ENCODE measurements at regions not wholly inside any gene's neighbourhood (a gene's known extent, or its start where the extent isn't known, plus 50 kb on each side); places are given as distances from the start of the nearest gene placed in this dataset.
"Not testable (repeated sequence)": the region's sequence is repeated elsewhere in the genome, so short reads cannot be mapped to it uniquely, and the experiment has no call there.

DNA sequence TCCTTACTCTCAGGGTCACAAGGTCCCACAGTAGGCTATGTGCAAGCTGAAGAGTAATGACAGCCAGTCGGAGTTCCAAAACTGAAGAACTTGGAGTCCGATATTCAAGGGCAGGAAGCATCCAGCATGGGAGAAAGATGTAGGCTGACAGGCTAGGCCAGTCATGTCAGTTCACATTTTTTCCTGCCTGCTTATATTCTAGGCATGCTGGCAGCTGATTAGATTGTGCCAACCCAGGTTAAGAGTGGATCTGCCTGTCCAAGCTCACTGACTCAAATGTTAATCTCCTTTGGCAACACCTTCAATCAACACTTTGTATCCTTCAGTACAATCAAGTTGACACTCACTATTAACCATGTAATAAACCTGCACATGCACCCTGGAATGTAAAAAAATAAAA, 960.9 kb upstream of the HS3ST1 start:
- Mint-ChIP-seq H3K36me3 (no peaks in the 10 kb centered on the region), H3K9me3 (peaks cover 0 to 6% of the 10 kb centered on the region in 2 donors), H3K27ac (no peak overlapping the region)
- DNase-seq (ENCODE audit: low spot score in 2 of 2) (no peak), ATAC-seq (no peak)

DNA sequence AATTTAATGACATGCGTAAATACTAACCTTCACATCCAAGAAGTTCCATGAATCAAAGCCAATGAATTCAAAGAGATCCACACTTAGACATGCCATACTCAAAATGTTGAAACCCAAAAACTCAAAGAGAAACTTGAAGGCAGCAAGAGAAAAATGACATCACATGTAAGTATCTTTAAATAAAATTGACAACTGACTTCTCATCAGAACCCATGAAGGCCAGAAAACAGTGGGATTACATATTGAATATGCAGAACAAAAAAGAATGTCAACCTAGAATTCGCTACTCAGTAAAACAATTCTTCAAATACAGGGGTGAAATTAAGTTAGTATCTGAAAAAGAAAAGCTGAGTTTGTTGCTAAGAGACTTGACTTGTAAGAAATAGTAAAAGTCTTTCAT, 953.9 kb upstream of the HS3ST1 start:
- ATAC-seq (no peak), DNase-seq (ENCODE audit: low spot score in 2 of 2) (no peak)
- no peaks in the 10 kb centered on the region for H3K36me3 Mint-ChIP-seq
- peaks cover 8 to 17% of the 10 kb centered on the region in 2 donors for H3K9me3 Mint-ChIP-seq
- H3K27ac Mint-ChIP-seq, result no peak overlapping the region

DNA sequence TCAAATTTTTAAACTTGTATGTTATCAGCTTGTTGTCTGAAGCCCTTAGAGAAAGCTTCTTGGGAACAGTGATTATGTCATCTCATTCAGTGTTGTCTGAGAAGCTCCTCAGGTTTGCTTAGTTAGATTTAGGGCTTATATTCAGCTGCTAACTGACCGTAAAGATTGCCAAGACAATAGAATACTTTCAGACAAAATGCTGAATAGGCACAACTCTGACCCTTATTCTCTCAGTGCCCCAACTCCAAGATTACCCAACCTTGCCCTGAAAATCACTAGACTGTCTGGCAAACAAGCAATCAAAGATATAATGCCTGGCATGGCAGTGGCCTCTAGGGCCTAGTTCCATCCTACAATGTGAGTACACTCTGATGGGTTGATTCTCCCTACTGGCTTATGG, 950.5 kb upstream of the HS3ST1 start:
- no peak overlapping the region for H3K27ac Mint-ChIP-seq
- DNase-seq (ENCODE audit: low spot score in 2 of 2), result no peak

DNA sequence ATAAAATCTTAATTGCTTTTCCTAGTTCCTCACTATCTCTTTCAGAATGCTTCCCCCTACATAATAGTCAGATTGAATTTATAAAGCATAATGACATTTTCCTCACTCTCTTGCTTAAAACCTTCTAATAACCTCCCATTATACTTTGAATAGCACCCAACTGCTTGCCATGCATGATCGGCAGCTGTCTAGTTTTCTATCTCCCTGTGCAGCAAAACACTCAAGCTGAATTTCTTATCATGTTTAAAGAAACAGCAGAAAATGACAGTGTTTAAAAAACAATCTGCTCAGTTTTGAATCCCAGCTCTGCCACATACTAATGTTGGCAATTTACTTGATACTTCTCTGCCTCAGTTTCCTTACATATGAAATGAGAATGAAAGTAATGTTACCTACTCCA, 947.1 kb upstream of the HS3ST1 start:
- DNase-seq (ENCODE audit: low spot score in 2 of 2), result no peak
- no peak for ATAC-seq
- Mint-ChIP-seq H3K36me3 (no peaks in the 10 kb centered on the region), H3K27ac (no peak overlapping the region), H3K9me3 (peaks cover 11 to 14% of the 10 kb centered on the region in 2 donors)

More for the DNA sequence above, 950.5 kb upstream of the HS3ST1 start:
- ATAC-seq, result no peak
- Mint-ChIP-seq H3K36me3 (no peaks in the 10 kb centered on the region), H3K9me3 (peaks cover 8 to 19% of the 10 kb centered on the region in 2 donors)

DNA sequence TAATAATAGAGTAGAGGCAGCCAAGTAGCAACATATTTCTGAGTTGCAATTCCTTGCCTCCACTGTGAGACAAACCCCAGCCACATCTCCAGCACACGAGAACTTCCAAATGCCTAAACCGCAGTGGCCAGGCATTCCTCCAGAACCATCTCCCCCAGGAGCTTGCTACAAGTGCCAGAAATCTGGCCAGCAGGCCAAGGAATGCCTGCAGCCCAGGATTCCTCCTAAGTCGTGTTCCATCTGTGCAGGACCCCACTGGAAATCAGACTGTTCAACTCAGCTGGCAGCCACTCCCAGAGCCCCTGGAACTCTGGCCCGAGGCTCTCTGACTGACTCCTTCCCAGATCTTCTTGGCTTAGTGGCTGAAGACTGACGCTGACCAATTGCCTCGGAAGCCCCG, 937.2 kb upstream of the HS3ST1 start:
- H3K9me3 Mint-ChIP-seq, result peaks cover 22 to 25% of the 10 kb centered on the region in 2 donors
- H3K27ac Mint-ChIP-seq; ATAC-seq; DNase-seq (ENCODE audit: low spot score in 2 of 2); H3K36me3 Mint-ChIP-seq: not testable (repeated sequence)

DNA sequence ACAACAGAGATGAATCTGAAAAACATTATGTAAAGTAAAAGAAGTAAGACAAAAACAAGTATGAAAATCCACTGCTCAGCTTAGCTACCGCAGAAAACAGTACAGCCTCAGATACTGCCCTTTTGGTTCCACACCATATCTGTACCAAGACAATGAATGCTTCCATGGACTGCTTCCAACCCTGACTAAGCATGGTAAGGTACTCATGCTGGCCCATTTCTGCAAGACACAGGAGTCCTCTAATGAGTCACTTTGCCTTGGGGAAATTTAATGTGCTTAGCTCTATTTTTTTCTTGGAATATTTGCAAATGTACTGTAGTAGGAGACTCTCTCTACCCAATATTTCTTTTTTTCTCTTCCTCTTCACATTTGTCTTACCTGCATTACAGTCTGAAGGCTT, 931.7 kb upstream of the HS3ST1 start:
- DNase-seq (ENCODE audit: low spot score in 2 of 2) (no peak), ATAC-seq (no peak)
- peaks cover 23 to 27% of the 10 kb centered on the region in 2 donors for H3K9me3 Mint-ChIP-seq
- peaks cover under 1 to 7% of the 10 kb centered on the region in 2 donors for H3K36me3 Mint-ChIP-seq
- no peak overlapping the region for H3K27ac Mint-ChIP-seq

DNA sequence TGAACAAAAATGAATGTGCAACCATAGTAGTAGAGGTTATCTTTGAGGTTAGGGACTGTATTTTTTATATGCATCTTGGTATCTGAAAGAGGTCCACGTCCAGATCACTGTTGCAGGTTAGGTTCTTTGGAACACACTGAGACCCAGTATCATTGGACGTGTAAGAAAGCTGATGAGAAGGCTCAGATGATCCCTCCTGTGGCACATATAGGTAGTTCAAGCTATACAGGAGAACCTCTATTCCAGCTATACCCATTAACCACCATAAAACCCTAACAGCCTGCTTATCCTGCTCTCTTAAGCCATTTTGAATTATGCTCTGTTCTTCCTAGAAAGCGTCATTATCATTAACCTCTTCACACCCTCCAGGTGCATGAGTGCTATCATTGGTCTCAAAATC, 930.7 kb upstream of the HS3ST1 start:
- ATAC-seq, result no peak
- DNase-seq (ENCODE audit: low spot score in 2 of 2), result no peak
- peaks cover 14 to 17% of the 10 kb centered on the region in 2 donors for H3K9me3 Mint-ChIP-seq
- H3K27ac Mint-ChIP-seq, result no peak overlapping the region
- H3K36me3 Mint-ChIP-seq, result peaks cover 0 to 5% of the 10 kb centered on the region in 2 donors

DNA sequence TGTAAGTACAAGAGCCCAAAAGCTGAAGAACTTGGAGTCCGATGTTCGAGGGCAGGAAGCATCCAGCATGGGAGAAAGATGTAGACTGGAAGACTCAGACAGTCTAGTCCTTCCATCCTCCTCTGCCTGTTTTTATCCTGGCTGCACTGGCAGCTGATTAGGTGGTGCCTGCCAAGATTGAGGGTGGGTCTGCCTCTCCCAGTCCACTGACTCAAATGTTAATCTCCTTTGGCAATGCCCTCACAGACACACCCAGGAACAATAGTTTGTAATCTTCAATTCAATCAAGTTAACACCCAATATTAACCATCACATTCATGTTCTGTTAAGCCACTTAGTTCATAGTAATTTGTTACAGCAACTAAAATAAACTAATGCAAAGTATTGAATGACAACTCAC, 904.4 kb upstream of the HS3ST1 start:
- not testable (repeated sequence) for H3K27ac Mint-ChIP-seq; DNase-seq (ENCODE audit: low spot score in 2 of 2); ATAC-seq
- Mint-ChIP-seq H3K9me3 (peaks cover 18 to 20% of the 10 kb centered on the region in 2 donors), H3K36me3 (peaks cover 8 to 20% of the 10 kb centered on the region in 2 donors)

DNA sequence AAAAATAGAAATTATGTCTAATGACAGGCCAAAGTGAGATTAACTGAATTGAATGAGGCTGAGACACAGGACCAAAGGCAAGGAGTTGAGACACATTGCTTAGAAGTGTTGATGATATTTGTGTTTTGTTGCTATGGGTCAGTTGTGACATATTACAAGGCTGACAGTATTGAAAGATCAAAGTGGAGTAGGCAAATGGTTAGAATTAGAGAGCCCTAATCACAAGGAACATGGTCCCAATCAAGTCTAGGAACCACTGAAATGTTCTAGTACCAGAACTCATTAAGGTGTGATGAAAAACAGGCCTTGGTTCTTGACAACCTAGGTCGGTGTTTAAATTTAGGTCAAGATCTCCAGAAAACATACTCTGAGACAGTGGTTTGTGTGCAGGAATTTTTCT, 896.3 kb upstream of the HS3ST1 start:
- ATAC-seq (no peak), DNase-seq (ENCODE audit: low spot score in 2 of 2) (no peak)
- peaks cover 0 to 4% of the 10 kb centered on the region in 2 donors for H3K9me3 Mint-ChIP-seq
- no peak overlapping the region for H3K27ac Mint-ChIP-seq
- no peaks in the 10 kb centered on the region for H3K36me3 Mint-ChIP-seq

DNA sequence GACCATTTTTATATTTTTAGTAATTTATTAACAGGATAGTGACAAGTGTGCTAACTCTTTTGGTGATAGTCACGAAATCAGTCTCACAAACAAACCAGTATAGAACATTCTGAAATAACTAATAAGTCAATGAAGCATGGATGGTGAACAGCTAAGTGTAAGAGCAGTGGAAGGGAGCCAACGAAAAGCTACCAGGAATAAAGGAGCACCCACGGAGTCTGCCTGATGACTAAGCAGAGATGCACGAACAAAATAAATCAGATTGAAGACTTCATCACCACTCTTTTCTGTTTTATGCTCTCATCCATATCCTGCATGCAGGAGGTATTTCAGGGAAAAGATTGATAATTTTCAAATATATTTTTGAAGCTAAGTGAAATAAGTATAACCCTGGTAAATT, 891.1 kb upstream of the HS3ST1 start:
- DNase-seq (ENCODE audit: low spot score in 2 of 2), result no peak
- H3K36me3 Mint-ChIP-seq, result no peaks in the 10 kb centered on the region
- no peak for ATAC-seq
- H3K27ac Mint-ChIP-seq, result no peak overlapping the region
- peaks cover 0 to 4% of the 10 kb centered on the region in 2 donors for H3K9me3 Mint-ChIP-seq

DNA sequence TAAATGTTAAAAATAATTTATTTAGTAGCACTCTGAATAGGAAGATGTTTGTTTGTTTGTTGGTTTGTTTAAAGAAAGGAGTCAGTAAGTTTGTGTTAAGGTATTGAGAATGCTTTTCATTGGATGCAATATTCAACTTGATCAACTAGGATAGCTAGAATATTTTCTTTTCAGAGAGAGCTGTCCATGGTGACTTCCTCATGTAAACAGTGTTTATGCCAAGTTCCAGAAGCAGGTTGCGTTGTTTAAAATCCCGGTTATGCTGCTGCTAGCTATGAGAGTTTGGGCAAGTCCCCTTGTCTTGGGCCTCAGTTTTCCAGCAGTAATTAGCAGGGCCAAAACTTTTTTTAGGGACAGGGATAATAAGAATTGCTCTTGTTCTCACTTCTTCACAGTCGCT, 876.2 kb upstream of the HS3ST1 start:
- ATAC-seq (no peak), DNase-seq (ENCODE audit: low spot score in 2 of 2) (no peak)
- no peaks in the 10 kb centered on the region for H3K36me3 Mint-ChIP-seq
- H3K27ac Mint-ChIP-seq, result no peak overlapping the region
- peaks cover 8 to 25% of the 10 kb centered on the region in 2 donors for H3K9me3 Mint-ChIP-seq

DNA sequence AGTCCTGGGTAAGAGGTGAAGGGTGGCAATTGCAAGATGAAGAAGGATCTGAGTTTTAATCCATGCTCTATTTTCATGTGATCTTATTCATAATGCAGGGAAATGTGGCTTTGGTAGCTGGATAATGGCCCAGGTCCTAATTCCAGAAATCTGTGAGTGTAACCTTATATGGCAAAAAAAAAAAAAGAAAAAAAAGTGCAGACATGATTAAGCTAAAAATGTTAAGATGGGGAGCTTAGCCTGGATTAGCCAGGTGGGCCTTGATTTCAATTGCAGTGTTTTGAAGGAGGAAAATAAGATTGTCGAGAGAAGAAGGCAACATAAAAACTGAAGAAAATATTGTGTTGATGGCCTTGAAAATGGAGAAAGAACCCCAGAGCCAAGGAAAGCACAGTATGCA, 867.7 kb upstream of the HS3ST1 start:
- H3K9me3 Mint-ChIP-seq, result peaks cover 7 to 13% of the 10 kb centered on the region in 2 donors
- DNase-seq (ENCODE audit: low spot score in 2 of 2), result no peak
- peaks cover 0 to 4% of the 10 kb centered on the region in 2 donors for H3K36me3 Mint-ChIP-seq
- no peak for ATAC-seq
- H3K27ac Mint-ChIP-seq, result no peak overlapping the region

DNA sequence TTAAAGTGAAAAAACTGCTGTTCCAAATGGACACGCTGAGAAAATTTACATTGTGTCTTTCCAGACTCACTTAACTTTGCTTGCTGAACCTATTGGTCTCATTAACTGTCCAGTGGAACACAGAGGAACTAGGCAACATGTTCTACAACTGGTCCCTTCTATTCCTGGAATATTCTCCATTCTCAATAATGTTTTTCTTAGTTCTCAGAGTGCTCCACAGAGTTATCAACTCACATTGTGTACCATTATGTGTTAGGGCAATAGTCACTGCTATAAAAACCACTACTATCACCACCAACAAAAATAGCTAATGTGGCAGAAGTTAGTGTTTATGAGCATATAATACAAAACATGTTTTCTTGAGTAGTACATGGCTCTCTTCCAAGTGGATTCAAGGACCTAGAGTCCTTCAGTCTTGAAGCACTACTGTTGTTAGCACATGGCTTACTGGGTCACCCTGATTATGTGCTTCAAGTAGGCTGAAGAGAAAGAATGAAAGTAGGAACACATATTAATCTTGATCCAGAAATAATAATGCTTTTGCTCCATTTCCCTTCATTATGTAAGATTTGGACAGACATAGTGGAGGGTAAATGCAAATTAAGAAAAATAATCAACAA, 865.3 kb upstream of the HS3ST1 start:
- ATAC-seq (no peak), DNase-seq (ENCODE audit: low spot score in 2 of 2) (no peak)
- Mint-ChIP-seq H3K36me3 (peaks cover 0 to 4% of the 10 kb centered on the region in 2 donors), H3K9me3 (peaks cover 6 to 7% of the 10 kb centered on the region in 2 donors), H3K27ac (peak overlapping the region in 1 of 2 donors; percentile 11)

DNA sequence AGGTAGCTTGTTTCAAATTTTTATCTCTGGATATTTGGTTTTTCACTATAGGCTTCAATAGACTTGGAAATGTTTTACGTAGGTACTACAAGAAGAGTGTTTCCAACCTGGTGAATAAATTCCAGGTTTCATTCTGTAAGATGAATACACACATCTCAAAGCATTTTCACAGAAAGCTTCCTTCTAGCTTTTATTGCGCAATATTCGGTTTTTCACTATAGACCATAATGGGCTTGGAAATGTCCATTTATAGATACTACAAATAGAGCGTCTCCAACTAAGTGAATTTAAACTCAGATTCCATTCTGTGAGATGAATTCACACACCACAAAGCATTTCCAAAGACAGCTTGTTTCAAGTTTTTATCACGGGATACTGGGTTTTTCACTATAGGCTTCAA, 857.7 kb upstream of the HS3ST1 start:
- H3K27ac Mint-ChIP-seq, result no peak overlapping the region
- ATAC-seq, result no peak
- H3K9me3 Mint-ChIP-seq, result no peaks in the 10 kb centered on the region
- no peak for DNase-seq (ENCODE audit: low spot score in 2 of 2)
- H3K36me3 Mint-ChIP-seq, result peaks cover 0 to 4% of the 10 kb centered on the region in 2 donors

DNA sequence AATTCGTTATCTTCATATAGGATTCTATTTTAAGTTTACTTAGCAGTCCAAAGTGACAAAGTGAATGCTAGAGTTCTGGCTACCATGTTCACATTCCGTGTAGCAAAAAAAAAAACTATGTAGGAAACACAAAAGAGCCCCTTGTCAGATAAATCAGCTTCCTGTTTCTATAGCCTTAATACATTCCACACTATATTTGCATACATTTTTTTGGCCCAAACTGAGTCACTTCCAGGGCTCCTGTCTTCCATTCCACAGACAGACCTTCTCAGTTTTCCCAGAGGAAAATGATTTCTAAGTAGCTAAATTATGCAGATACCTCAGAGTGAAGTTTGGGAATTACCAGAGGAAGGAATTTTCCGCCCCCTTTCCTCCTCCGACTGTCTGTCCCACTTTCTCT, 841.9 kb upstream of the HS3ST1 start:
- DNase-seq (ENCODE audit: low spot score in 2 of 2), result no peak
- no peak for ATAC-seq
- Mint-ChIP-seq H3K9me3 (peaks cover 8 to 9% of the 10 kb centered on the region in 2 donors), H3K36me3 (no peaks in the 10 kb centered on the region), H3K27ac (no peak overlapping the region)

DNA sequence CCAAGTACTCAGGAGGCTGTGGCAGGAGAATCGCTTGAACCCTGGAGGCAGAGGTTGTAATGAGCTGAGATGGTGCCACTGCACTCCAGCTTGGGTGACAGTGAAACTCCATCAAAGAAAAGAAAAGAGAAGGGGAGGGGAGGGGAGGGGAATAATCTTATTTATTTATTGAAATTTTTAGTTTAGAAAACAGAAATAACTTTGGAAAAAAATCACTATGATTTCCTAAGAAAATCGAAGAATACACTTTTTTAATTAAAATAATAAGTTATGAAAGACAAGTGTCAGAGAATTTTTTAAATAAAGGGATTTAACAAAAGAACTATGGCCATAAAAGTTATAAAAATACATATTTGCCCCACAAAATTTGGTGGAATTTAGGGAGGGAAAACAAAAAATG, 836.9 kb upstream of the HS3ST1 start:
- no peak for DNase-seq (ENCODE audit: low spot score in 2 of 2)
- no peak for ATAC-seq
- H3K36me3 Mint-ChIP-seq, result no peaks in the 10 kb centered on the region
- peaks cover 8 to 10% of the 10 kb centered on the region in 2 donors for H3K9me3 Mint-ChIP-seq
- H3K27ac Mint-ChIP-seq, result no peak overlapping the region

DNA sequence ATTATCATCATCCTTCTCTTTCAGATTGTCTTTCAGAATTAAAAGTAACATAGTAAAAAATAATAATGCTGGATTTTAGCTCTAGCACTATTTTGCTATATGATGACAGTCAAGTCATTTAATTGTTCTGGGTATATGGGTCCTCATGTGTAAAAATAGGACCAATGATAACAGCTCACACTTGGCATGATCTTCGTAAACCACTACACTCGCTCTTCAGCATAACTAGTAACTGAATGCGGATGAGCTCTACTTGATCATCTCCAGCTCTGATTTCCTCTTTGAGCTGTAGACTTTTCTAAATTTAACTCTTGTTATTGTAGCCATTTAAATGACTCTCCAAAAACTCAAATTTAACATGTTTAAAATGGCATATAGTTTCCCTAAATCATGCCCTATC, 831.8 kb upstream of the HS3ST1 start:
- ATAC-seq, result no peak
- no peak for DNase-seq (ENCODE audit: low spot score in 2 of 2)
- Mint-ChIP-seq H3K27ac (no peak overlapping the region), H3K36me3 (no peaks in the 10 kb centered on the region), H3K9me3 (peaks cover 16 to 21% of the 10 kb centered on the region in 2 donors)

DNA sequence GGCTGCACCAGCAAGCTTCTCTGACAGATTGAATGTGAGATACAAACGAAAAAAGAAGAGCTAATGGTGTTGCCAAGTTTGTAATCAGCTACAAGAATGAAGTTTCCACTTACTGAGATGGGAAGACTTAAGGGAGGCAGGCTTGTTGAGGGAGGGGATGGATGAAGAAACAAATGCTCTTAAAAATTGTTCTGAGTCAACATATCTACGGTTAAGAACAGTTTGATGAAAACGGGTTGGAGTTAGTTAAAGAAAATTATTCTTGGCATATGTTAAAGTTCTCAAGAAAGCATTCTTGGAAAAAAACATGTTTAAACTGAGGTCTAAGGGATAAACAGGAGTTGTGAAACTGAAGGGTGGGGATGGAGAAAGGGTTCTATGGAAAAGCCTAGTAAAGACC, 816.3 kb upstream of the HS3ST1 start:
- DNase-seq (ENCODE audit: low spot score in 2 of 2) (no peak), ATAC-seq (no peak)
- no peaks in the 10 kb centered on the region for H3K36me3 Mint-ChIP-seq
- no peak overlapping the region for H3K27ac Mint-ChIP-seq
- peaks cover 21 to 30% of the 10 kb centered on the region in 2 donors for H3K9me3 Mint-ChIP-seq
